GM12878 (cell line): ENCODE measurements at regions not wholly inside any gene's neighbourhood (a gene's known extent, or its start where the extent isn't known, plus 50 kb on each side); places are given as distances from the start of the nearest gene placed in this dataset.

Experiments
- ATAC-seq: fragments of 200-7000 bp; cut with Tn5 transposase; 3 replicates; pipeline ENCODE4 v1.9.1; 2020; ENCODE audit warnings: mild to moderate bottlenecking, moderate library complexity
- BruUV-seq: library from RNA; stranded (reverse); fragments of 400-500 nt; replicated peaks from 2 replicates; lab custom pipeline; 2021; lab: Mats Ljungman, UMichigan
- CTCF ChIA-PET: fragments of 300-600 bp; sonication (Branson Sonifier 250); formaldehyde crosslinking; extraction: SDS; loops from one replicate; lab custom pipeline; 2021; ENCODE audit warnings: inconsistent platforms; lab: Yijun Ruan, JAX
- POLR2A ChIA-PET: fragments of 350-600 bp; formaldehyde crosslinking; extraction: SDS; loops from one replicate; lab custom pipeline; 2021; ENCODE audit warnings: inconsistent platforms; lab: Charles Lee
- RAD21 ChIA-PET: fragments of 300-600 bp; sonication (Branson Sonifier 250); formaldehyde crosslinking; loops from one replicate; lab custom pipeline; 2023; ENCODE audit warnings: antibody characterized with exemption; ENCODE audit not compliant: unreplicated experiment; lab: Charles Lee
- SMC1A ChIA-PET: fragments of 300-600 bp; sonication (Branson Sonifier 250); formaldehyde crosslinking; loops from one replicate; lab custom pipeline; 2023; ENCODE audit not compliant: unreplicated experiment, uncharacterized antibody; lab: Charles Lee
- DNase-seq: peaks from one replicate; pipeline ENCODE4 v3.0.0-alpha.2; 2011; ENCODE audit warnings: low read depth, low spot score
- FAIRE-seq: peaks from 3 replicates; lab custom pipeline; 2011; peaks lifted over from hg19 to GRCh38; lab: Jason Lieb, UNC
- H2AFZ ChIP-seq: 2 replicates; pipeline ENCODE4 v1.6.0; 2011; ENCODE audit warnings: low read depth, low read length, control low read depth; ENCODE audit not compliant: control insufficient read depth
- H3K27ac ChIP-seq: 2 replicates; pipeline ENCODE4 v1.5.1; 2011; ENCODE audit warnings: control low read depth; ENCODE audit not compliant: control insufficient read depth, insufficient read depth
- H3K27me3 ChIP-seq, 2 experiments: replicated peaks in 1 of 2; 2 replicates each; pipeline versions ENCODE4 v1.6.0 to v1.6.1; 2011; ENCODE audit warnings: low read length in 1 of 2; ENCODE audit not compliant: control insufficient read depth in 2 of 2, insufficient read depth in 2 of 2
- H3K36me3 ChIP-seq, 2 experiments: 2 replicates each; pipeline ENCODE4 v1.5.1; 2011; ENCODE audit warnings: low read length in 1 of 2; ENCODE audit not compliant: control insufficient read depth in 2 of 2, insufficient read depth in 2 of 2
- H3K4me1 ChIP-seq: 2 replicates; pipeline ENCODE4 v1.6.1; 2011; ENCODE audit warnings: mild to moderate bottlenecking, low read length, moderate library complexity, mixed read lengths; ENCODE audit not compliant: control insufficient read depth, insufficient read depth
- H3K4me2 ChIP-seq: 2 replicates; pipeline ENCODE4 v1.6.0; 2011; ENCODE audit warnings: control low read depth; ENCODE audit not compliant: control insufficient read depth, insufficient read depth
- H3K4me3 ChIP-seq: fragments of 200-600 bp; sonication (generic); 2 replicates; pipeline ENCODE4 v1.5.1; 2016
- H3K79me2 ChIP-seq: 2 replicates; pipeline ENCODE4 v1.6.0; 2011; ENCODE audit warnings: low read length; ENCODE audit not compliant: control insufficient read depth, insufficient read depth
- H3K9ac ChIP-seq: 2 replicates; pipeline ENCODE4 v1.8.0; 2011; ENCODE audit warnings: low read length, control low read depth, mixed read lengths; ENCODE audit not compliant: control insufficient read depth, insufficient read depth
- H3K9me3 ChIP-seq: replicated peaks from 3 replicates; pipeline ENCODE4 v1.5.1; 2011; ENCODE audit warnings: mild to moderate bottlenecking, low read length; ENCODE audit not compliant: control insufficient read depth, insufficient read depth
- H4K20me1 ChIP-seq: 2 replicates; pipeline ENCODE4 v1.6.0; 2011; ENCODE audit not compliant: control insufficient read depth, insufficient read depth
- MYC ChIP-seq: IDR thresholded peaks from 2 replicates; pipeline ENCODE4 v1.6.1; 2011; ENCODE audit warnings: mild to moderate bottlenecking, low read length, moderate library complexity, inconsistent platforms; ENCODE audit not compliant: insufficient read depth, insufficient replicate concordance, insufficient read length, severe bottlenecking
- PAX5 ChIP-seq: IDR thresholded peaks from 2 replicates; pipeline ENCODE4 v1.6.1; 2011; ENCODE audit warnings: low read depth, low read length, borderline replicate concordance
- SREBF1 ChIP-seq: IDR thresholded peaks from 2 replicates; pipeline ENCODE4 v1.6.1; 2012; ENCODE audit warnings: mild to moderate bottlenecking, low read length
- TCF12 ChIP-seq: IDR thresholded peaks from 2 replicates; pipeline ENCODE4 v1.6.1; 2011; ENCODE audit warnings: low read depth, mild to moderate bottlenecking, low read length
- TCF3 ChIP-seq: IDR thresholded peaks from 2 replicates; pipeline ENCODE4 v1.6.1; 2012; ENCODE audit warnings: low read depth, mild to moderate bottlenecking, low read length, borderline replicate concordance; ENCODE audit not compliant: insufficient read depth
- WGBS: methylation state at CpG from one replicate; pipeline ENCODE4 v1.1.6; 2016; ENCODE audit warnings: low lambda C conversion rate; ENCODE audit not compliant: insufficient replicate concordance, insufficient coverage; ENCODE audit errors: missing lambda C conversion rate; 5-methylcytosine and 5-hydroxymethylcytosine counted together
- in situ Hi-C: fragments of 300-500 bp; cut with MboI; formaldehyde crosslinking; loops from 9 replicates; pipeline ENCODE4 v1.14.3; 2018; ENCODE audit warnings: mixed read lengths
- intact Hi-C: fragments of 100-400 bp; cut with micrococcal nuclease; formaldehyde crosslinking; loops from one replicate; pipeline ENCODE4 v1.14.2; 2022; ENCODE audit not compliant: unreplicated experiment

DNA sequence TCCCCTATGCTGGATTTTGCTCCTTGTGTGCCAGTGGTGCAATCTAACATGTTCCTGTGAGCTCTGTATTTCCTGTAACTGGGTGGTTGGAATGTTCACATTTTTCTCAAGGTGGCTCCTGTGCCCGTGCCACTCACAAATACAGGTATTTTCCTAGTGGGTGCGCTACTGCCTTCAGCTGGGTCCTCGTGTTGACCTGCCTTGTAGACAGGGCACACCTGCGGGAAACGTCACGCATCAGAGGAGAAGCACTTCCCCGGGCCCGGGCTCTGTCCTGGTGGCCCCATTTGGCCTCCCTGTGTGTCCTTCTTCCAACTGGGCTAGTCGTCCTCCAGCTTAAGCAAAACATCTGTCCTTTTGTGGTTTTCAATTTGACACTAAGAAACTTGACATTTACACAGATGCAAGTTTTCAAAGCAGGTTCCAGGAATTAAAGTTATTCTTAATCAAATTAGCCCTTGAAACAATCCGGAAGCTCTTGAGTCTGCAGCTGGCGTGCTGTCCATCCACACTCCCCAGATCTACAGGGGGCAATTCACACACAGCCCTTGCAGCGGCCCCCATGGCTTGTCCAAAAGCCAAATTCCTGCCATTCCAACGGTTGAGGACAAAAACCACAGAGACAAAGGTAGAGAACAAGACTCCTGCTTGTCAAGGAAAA is 275.1 kb downstream of the CDC5L start:
- Histone ChIP-seq H3K79me2 (no peaks in the 10 kb centered on the region), H3K4me2 (no peak overlapping the region), H4K20me1 (no peaks in the 10 kb centered on the region), H3K9me3 (no peaks in the 10 kb centered on the region), H2AFZ (no peak overlapping the region), H3K36me3 (no peaks in the 10 kb centered on the region), H3K9ac (no peak overlapping the region), H3K27me3 (no peaks in the 10 kb centered on the region; a peak in 1 of 4 replicates), H3K27ac (no peak overlapping the region), H3K4me1 (no peaks in the 10 kb centered on the region; the same call in 1 of the 2 replicates), H3K4me3 (no peak overlapping the region)
- ChIA-PET RAD21 (interaction anchor here (1.3 to 1.4 kb wide), 2 partner anchors 10 to 331 kb away, joined by 3 read pairs; no protein-coding TSS in a partner anchor), CTCF (interaction anchor here (1.5 to 1.6 kb wide), 2 partner anchors 9 to 35 kb away, joined by 4 to 5 read pairs; no protein-coding TSS in a partner anchor), POLR2A (no interaction called here), SMC1A (interaction anchor here (0.8 to 1.9 kb wide), 4 partner anchors 9 to 1052 kb away, joined by 3 to 7 read pairs (median 3); no protein-coding TSS in a partner anchor)
- BruUV-seq: no TSS peak
- FAIRE-seq: no peak
- in situ Hi-C loops (no loop called here), intact Hi-C loops (loop anchor here (10.0 kb wide), 1 partner anchor 272 kb away; no protein-coding TSS in a partner anchor)
- WGBS: 18% methylated on average over 13 of the region's 13 CpGs
- TF ChIP-seq MYC (no peak), PAX5 (peak; percentile 75)
- DNase-seq: no peak
- ATAC-seq: no peak

DNA sequence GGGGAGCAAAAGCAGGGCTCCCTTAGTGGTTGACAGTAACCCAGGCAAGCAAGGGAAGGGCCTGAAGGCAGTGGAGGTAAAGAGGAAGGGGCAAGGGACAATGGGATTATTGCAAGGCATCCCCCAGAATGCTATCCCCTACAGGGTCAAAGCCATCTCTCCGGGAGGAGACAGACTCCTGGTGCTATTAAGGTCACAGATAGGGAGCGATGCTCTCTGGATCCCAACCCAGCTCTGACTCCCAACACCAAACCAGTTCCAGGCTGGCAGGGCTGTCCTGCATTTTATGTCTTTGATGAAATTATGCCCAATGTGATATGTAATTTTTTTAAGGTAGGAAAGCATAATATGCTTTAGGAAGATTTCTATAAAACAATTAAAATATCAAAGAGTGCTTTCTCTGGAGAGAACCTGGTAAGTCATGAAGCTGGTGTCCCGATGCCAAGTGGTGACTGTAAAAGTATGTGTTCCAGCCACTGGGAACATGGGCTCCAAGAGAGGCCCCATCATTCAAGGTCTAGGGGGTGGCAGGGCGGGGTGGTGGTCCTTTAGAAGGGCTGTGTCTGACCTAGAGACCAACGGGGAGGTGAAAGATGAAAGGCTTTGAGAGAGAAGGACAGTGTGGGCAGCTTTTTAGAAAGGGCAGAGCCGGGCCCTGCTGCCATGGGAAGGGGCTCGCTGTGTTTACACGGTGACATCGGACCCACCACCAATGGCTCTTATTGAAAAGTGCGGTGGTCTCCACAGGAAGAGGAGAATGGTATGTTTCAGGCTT is 276.5 kb downstream of the CDC5L start:
- TF ChIP-seq TCF12 (no peak), TCF3 (no peak), SREBF1 (no peak)
- Histone ChIP-seq H3K9me3 (no peaks in the 10 kb centered on the region), H3K27me3 (no peaks in the 10 kb centered on the region; a peak in 1 of 4 replicates), H3K4me3 (no peak overlapping the region), H2AFZ (no peak overlapping the region), H3K4me2 (no peak overlapping the region), H3K9ac (no peak overlapping the region), H4K20me1 (no peaks in the 10 kb centered on the region), H3K79me2 (no peaks in the 10 kb centered on the region), H3K27ac (no peak overlapping the region), H3K4me1 (no peaks in the 10 kb centered on the region; the same call in 1 of the 2 replicates), H3K36me3 (no peaks in the 10 kb centered on the region)
- RAD21 ChIA-PET: no interaction called here
- no peak for FAIRE-seq
- SMC1A ChIA-PET: interaction anchor here (0.6 to 1.2 kb wide), 4 partner anchors 12 to 1051 kb away, joined by 3 read pairs; no protein-coding TSS in a partner anchor
- intact Hi-C loops (loop anchor here (10.0 kb wide), 1 partner anchor 271 kb away; no protein-coding TSS in a partner anchor), in situ Hi-C loops (no loop called here)
- no TSS peak for BruUV-seq
- POLR2A ChIA-PET: no interaction called here
- CTCF ChIA-PET: no interaction called here
- ATAC-seq: no peak
- 47% methylated on average over 10 of the region's 10 CpGs for WGBS
- no peak for DNase-seq
